Lower lobe of right lung (tissue), 2 donors: ENCODE measurements at regions not wholly inside any gene's neighbourhood (a gene's known extent, or its start where the extent isn't known, plus 50 kb on each side); places are given as distances from the start of the nearest gene placed in this dataset.
"Not testable (repeated sequence)": the region's sequence is repeated elsewhere in the genome, so short reads cannot be mapped to it uniquely, and the experiment has no call there.

Experiments used
- ATAC-seq, 2 donors: fragments of 200-7000 bp; cut with Tn5 transposase; one replicate each; pipeline ENCODE4 v1.9.1; 2020 to 2022; ENCODE audit warnings: mild to moderate bottlenecking in 2 of 2, moderate library complexity in 2 of 2
- DNase-seq: peaks from one replicate; pipeline ENCODE4 v3.0.0-alpha.2; 2020
- H3K27ac ChIP-seq: fragments of 200-600 bp; one replicate; pipeline ENCODE4 v1.8.0; 2022
- H3K27me3 ChIP-seq: fragments of 200-600 bp; one replicate; pipeline ENCODE4 v1.8.0; 2022; ENCODE audit warnings: low read depth
- H3K36me3 ChIP-seq: fragments of 200-600 bp; one replicate; pipeline ENCODE4 v1.8.0; 2022; ENCODE audit warnings: mild to moderate bottlenecking
- H3K4me1 ChIP-seq: fragments of 200-600 bp; one replicate; pipeline ENCODE4 v1.8.0; 2022
- H3K4me3 ChIP-seq: fragments of 200-600 bp; one replicate; pipeline ENCODE4 v1.8.0; 2022; ENCODE audit warnings: mild to moderate bottlenecking
- H3K9me3 ChIP-seq: fragments of 200-600 bp; one replicate; pipeline ENCODE4 v1.8.0; 2022
- intact Hi-C: fragments of 100-400 bp; cut with DNase I; formaldehyde crosslinking; loops from one replicate; pipeline ENCODE4 v1.11.0; 2022
- TF ChIP-seq, protein P1 (sequence below): fragments of 200-600 bp; IDR thresholded peaks from one replicate; pipeline ENCODE4 v1.8.0; 2022; ENCODE audit warnings: antibody characterized with exemption, mild to moderate bottlenecking
- donor health status: DM: no; HTN: yes; CAD: no; lungs with severe emphysema.

DNA sequence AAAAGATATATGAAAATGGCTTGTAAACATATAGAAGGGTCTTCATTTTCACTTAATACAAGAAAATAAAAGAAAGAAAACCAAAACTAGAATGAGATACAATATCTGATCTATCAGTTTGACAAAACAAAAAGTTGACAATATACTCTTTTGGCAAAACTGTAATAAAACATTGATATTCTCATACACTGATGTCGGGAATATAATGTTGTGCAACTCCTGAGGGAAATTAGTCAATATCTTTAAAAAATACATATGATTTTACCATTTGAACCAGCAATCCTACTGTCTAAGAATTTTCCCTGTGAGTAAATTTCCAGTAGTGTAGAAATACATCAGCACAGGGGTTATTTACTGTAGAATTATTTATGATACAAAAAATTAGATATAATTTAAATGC lies 336.1 kb upstream of the FSIP2 start:
- Histone ChIP-seq H3K27ac (no peak overlapping the region), H3K4me1 (no peaks in the 10 kb centered on the region), H3K9me3 (no peaks in the 10 kb centered on the region), H3K27me3 (no peaks in the 10 kb centered on the region), H3K4me3 (no peak overlapping the region), H3K36me3 (no peaks in the 10 kb centered on the region)
- TF ChIP-seq, protein P1, sequence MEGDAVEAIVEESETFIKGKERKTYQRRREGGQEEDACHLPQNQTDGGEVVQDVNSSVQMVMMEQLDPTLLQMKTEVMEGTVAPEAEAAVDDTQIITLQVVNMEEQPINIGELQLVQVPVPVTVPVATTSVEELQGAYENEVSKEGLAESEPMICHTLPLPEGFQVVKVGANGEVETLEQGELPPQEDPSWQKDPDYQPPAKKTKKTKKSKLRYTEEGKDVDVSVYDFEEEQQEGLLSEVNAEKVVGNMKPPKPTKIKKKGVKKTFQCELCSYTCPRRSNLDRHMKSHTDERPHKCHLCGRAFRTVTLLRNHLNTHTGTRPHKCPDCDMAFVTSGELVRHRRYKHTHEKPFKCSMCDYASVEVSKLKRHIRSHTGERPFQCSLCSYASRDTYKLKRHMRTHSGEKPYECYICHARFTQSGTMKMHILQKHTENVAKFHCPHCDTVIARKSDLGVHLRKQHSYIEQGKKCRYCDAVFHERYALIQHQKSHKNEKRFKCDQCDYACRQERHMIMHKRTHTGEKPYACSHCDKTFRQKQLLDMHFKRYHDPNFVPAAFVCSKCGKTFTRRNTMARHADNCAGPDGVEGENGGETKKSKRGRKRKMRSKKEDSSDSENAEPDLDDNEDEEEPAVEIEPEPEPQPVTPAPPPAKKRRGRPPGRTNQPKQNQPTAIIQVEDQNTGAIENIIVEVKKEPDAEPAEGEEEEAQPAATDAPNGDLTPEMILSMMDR, result no peak
- ATAC-seq (no peak), DNase-seq (no peak)
- intact Hi-C loops, result no loop called here

DNA sequence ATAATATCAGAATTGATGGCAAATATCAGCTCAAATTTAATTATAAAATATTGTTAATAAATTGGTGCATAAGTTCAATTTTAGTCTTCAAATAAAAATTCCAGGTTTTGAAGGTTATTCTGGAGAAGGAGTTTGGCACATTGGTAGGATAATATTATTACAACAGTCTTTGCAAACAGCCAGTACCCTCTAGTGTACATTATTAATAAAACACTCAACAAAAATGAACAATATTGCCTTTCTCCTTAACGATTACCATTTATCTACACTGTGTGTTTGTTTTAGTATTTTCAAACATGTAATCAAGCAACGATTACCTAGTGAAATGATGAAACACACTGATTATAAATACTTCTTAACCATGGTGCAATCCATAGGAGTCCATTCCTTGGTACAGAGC lies 334.0 kb upstream of the FSIP2 start:
- ATAC-seq (no peak), DNase-seq (no peak)
- Histone ChIP-seq H3K9me3 (no peaks in the 10 kb centered on the region), H3K27ac (no peak overlapping the region), H3K27me3 (no peaks in the 10 kb centered on the region), H3K36me3 (no peaks in the 10 kb centered on the region), H3K4me1 (no peaks in the 10 kb centered on the region), H3K4me3 (no peak overlapping the region)
- intact Hi-C loops, result no loop called here
- TF ChIP-seq, protein P1, result no peak

- H3K4me3 ChIP-seq, result no peak overlapping the region
- H3K9me3 ChIP-seq, result no peaks in the 10 kb centered on the region
- H3K27ac ChIP-seq, result no peak overlapping the region
- DNase-seq (no peak), ATAC-seq (no peak)
- H3K4me1 ChIP-seq, result no peaks in the 10 kb centered on the region
- no peaks in the 10 kb centered on the region for H3K27me3 ChIP-seq
- intact Hi-C loops, result no loop called here
- no peaks in the 10 kb centered on the region for H3K36me3 ChIP-seq
- TF ChIP-seq, protein P1, result no peak
Observed at GRCh38 chr2:185417111-185417510, 321.5 kb upstream of the FSIP2 start.

GRCh38 chr2:185417688-185418087 lies 320.9 kb upstream of the FSIP2 start:
- no peaks in the 10 kb centered on the region for H3K9me3 ChIP-seq
- H3K36me3 ChIP-seq, result no peaks in the 10 kb centered on the region
- TF ChIP-seq, protein P1, result no peak
- no peaks in the 10 kb centered on the region for H3K27me3 ChIP-seq
- no peak overlapping the region for H3K27ac ChIP-seq
- H3K4me1 ChIP-seq, result no peaks in the 10 kb centered on the region
- no peak overlapping the region for H3K4me3 ChIP-seq
- intact Hi-C loops, result no loop called here
- no peak for DNase-seq
- ATAC-seq, result no peak

- H3K27ac ChIP-seq, H3K27me3 ChIP-seq, H3K9me3 ChIP-seq, H3K4me3 ChIP-seq, DNase-seq, H3K4me1 ChIP-seq, intact Hi-C loops, ATAC-seq, H3K36me3 ChIP-seq: not testable (repeated sequence)
Observed at GRCh38 chr2:185424958-185425629, 313.5 kb upstream of the FSIP2 start.

GRCh38 chr2:185428000-185428399 lies 310.6 kb upstream of the FSIP2 start:
- Histone ChIP-seq H3K27ac (no peak overlapping the region), H3K4me1 (no peaks in the 10 kb centered on the region), H3K9me3 (no peaks in the 10 kb centered on the region), H3K27me3 (no peaks in the 10 kb centered on the region), H3K36me3 (no peaks in the 10 kb centered on the region), H3K4me3 (no peak overlapping the region)
- TF ChIP-seq, protein P1, result no peak
- ATAC-seq, result no peak
- no peak for DNase-seq
- intact Hi-C loops, result no loop called here
